Right kidney (tissue), 1 donor: ENCODE measurements at regions not wholly inside any gene's neighbourhood (a gene's known extent, or its start where the extent isn't known, plus 50 kb on each side); places are given as distances from the start of the nearest gene placed in this dataset.
"Not testable (repeated sequence)": the region's sequence is repeated elsewhere in the genome, so short reads cannot be mapped to it uniquely, and the experiment has no call there.

Source experiments
- DNase-seq: peaks from one replicate; pipeline ENCODE4 v3.0.0-alpha.2; 2016

DNA sequence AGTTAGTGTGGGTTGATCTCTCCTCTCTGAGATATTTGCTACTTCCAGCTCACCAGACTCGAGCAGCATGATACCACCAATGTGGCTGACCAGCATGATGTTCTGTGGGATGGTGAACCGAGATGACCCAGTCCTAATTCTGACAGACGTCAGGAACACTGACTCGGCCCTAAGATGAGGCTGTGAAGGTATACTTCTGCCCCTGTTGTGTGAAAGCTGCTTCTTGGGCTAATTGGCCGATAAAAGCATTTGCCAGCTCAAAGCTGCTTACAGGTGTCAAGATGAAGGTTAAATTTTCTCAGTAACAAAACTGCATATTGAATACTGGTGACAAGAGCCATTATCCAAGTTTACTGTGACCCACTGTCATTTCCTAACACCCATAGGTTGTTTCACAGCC, 151.4 kb downstream of the BRD1 start:
- DNase-seq, result no peak

DNA sequence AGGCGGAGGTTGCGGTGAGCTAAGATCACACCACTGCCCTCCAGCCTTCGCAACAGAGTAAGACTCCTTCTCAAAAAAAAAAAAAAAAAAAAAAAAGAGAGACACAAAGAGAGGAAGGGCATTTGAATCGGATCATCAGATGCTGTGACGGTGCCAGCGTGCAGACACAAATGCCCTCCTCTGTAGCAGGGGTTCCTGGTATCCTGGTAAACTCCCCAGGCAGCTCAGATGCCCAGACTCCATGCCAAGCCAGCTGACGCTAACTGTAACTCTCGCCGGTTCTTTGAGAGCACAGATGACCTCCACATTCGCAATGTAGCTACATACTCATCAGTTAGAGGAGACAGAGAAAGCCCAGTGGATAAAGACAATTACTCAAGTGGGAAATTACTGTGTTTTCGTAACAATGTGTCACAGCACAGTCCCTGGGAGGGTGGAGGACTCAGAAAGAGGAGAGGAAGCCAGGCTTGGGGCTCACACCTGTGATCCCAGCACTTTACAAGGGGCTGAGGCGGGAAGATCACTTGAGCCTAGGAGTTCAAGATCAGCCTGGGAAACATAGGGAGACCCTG, 153.1 kb downstream of the BRD1 start:
- no peak for DNase-seq

DNA sequence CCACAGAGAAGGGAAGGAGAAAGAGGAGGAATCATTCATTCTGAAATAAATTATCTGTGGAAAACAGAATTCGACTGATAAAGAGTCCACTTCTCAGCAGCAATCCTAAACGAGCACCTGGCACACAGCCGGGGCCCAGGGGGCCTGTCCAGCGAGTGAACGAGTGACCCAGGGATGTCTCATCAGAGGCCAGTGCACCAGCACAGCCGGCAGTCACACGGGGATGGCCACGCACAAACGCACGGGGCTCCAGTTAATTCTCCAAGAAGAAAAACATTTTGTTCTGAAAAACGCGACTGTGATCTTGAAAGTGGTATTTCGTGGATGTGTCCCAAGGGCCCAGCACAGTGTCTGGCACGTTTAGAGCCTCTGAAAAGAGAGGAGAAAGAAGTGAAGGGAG, 154.6 kb downstream of the BRD1 start:
- no peak for DNase-seq

DNA sequence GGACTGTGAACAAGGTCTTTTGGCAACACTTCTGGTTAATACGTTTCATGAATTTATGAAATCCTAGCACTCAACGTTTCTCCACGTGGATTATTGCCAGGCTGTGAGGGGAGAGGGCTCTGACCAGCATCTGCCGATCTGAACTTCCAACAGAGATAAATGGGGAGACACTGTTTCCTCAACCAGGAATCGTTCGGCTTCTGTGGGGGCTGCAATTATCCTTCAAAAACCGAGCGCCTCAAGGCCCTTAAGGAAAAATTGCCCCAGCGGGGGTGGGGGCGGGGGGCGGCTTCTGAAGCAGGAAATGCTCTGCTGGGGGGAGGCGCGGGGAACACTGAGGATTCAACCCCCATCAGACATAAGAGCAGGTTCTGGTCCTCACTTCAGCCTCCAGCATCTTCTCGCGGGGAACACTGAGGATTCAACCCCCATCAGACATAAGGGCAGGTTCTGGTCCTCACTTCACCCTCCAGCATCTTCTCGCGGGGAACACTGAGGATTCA, 155.6 kb downstream of the BRD1 start:
- no peak for DNase-seq

DNA sequence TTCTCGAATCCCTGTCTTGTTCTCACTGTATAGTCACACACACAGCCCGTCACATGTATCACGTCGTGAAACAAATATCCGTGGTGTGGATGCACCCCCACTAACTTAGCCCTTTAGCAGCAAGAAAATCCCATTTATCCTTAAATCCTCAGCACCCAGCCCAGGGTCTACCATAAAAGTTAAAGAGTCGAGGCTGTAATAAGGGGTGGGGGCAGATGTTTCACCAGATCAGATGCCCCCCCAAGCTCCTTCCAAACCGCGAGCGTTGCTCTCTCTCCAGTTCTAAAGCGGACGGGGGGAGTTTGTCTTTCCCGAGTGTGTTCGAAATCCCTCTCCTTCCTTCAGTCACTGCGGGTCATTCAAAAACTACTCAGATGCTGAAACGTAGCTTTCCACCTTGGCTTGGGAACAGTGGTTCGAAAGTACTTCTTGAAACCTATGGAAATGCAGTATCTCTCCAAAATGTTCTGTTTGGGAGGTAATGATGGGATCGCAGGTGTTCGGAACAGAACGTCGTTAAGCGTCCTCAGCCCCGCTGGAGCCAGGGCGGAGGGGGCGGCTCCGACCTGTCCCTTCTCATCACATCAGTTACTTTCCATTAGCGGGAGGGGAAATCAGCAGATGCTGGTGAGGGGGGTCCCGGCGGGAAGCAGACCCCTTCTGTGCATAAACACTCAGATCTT, 156.2 kb downstream of the BRD1 start:
- no peak for DNase-seq

DNA sequence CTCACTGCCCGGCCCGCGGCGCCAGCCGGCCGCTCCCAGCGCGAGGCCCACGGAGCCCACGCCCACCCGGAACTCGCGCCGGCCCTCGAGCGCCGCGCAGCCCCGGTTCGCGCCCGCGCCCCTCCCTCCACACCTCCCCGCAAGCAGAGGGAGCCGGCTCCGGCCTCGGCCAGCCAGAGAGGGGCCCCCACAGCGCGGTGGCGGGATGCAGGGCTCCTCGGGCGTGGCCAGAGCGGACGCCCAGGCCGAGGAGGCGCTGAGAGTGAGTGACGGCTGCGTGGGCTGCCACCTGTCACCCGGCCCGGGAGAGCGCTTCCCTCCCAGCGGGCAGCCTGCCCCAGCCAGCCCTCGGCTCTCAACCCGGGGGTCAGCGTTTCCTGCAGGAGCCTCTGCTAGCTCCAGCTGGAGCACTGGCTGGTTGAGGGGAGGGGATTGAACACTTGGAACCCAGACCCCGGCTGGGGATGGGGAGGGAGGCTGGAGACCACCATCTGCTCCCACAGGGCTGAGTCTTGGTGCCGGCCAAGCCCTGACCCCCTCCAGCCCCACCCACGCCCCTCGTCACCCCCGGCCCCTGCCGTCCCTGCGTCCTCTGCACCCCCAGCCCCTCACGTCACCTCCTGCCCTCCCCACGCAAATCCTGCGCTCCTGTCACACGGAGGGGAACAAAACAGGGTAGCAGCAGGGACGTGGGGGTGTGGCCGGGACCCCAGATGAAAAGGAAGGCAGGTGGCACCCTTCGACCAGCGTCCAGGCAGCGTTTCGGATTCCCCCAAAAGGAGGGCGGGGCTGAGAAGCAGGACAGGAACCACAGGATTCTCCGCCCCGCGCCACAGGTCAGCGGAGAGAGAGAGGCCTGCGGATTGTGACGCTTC, 157.0 kb downstream of the BRD1 start:
- DNase-seq, result no peak

DNA sequence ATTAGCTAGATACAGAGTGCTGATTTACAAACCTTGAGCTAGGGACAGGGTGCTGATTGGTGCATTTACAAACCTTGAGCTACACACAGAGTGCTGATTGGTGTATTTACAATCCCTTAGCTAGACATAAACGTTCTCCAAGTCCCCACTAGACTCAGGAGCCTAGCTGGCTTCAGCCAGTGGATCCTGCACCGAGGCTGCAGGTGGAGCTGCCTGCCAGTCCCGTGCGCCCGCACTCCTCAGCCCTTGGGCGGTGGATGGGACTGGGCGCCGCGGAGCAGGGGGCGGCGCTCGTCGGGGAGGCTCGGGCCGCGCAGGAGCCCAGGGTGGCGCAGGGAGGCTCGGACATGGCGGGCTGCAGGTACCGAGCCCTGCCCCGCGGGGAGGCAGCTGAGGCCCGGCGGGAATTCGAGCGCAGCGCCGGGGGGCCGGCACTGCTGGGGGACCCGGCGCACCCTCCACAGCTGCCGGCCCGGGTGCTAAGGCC, 157.7 kb downstream of the BRD1 start:
- not testable (repeated sequence) for DNase-seq

DNA sequence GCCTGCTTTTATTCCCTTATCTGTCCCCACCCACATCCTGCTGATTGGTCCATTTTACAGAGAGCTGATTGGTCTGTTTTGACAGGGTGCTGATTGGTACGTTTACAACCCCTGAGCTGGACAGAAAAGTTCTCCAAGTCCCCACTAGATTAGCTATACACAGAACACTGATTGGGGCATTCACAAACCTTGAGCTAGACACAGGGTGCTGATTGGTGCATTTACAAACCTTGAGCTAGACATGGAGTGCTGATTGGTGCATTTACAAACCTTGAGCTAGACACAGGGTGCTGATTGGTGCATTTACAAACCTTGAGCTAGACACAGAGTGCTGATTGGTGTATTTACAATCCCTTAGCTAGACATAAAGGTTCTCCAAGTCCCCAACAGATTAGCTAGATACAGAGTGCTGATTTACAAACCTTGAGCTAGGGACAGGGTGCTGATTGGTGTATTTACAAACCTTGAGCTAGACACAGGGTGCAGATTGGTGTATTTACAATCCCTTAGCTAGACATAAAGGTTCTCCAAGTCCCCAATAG, 158.2 kb downstream of the BRD1 start:
- DNase-seq, result not testable (repeated sequence)

DNA sequence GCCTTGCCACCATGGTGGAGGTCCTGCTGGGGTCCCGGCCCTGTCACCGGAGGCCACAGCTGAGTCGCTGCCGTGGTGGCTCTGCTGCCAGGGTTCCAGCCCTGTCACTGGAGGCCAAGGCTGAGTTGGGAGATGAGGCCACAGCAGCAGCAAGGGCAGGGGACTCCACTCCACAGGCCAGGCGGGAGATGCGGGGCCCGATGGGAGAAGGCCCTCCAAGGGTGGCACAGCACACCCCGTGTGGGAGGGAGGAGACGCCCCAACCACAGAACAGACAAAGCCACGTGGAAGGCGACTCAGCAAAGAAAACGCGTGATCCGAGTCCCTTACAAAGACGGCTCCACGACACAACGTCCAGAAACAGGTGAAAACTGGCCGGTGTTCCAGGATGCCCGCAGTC, 159.3 kb downstream of the BRD1 start:
- no peak for DNase-seq

DNA sequence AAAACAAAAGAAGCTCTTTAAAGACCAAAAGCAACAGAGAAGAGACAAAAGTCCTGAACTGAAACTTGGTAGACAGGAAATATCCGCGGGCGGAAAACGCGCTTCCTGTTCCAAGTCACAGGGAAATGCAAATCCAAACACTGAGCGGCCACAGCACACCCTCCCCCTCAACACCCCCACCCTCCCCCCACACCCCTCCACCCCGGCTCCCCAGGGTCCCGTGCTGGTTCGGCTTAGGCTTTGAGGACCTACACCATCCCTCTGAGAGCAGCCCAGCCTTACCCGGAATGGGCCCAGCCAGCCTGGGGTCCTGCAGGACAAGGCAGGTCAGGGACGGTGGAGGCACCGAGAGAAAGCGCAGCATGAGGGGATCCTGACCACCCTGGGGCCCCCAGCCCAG, 160.4 kb downstream of the BRD1 start:
- DNase-seq, result no peak

DNA sequence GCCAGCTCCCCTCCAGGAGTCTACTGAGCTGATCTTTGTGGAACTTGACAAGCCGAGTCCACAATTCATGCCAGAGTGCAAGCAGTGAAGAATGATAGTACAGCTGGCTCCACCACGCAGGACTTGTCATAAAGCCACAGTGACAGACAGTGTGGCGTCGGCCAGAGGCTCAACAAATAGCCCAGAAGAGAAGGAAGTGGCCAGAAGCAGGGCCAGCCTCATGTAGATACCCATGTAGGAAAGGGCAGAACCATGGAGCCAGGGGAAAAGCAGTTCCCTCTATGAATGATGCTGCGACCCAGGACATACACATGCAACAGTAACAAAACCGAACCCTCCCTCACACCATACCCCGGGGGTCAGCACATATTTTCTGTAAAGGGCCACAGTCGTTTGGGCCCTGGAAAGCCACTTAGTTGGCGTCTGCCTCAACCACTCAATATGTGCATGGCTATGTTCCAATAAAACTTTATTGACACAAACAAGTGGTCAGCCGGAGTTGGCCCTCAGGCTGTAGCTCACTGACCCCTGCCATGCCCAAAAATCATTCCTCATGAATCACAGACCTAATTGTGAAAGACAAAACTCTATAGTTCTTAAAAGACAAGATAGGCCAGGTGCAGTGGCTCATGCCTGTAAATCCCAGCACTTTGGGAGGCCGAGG, 161.4 kb downstream of the BRD1 start:
- no peak for DNase-seq

DNA sequence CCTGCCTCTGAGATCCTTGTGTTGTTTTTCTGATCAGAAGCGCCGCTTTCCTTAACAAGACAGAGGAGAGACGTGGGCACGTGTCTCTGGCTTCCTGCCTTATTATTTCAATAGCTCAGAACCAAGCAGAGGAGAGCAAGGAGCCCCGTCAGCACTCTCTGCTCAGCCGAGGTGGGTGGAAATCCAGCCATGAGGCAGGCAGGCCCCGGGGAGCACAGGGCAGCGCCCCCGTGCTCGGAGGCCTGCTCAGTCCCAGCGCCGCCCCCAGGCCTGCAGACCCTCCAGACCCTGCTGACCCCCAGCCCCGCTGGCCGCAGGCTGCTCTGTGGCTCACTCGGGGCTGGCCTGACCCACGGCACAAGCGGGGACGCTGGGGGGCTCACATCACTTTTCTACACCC, 162.8 kb downstream of the BRD1 start:
- no peak for DNase-seq

DNA sequence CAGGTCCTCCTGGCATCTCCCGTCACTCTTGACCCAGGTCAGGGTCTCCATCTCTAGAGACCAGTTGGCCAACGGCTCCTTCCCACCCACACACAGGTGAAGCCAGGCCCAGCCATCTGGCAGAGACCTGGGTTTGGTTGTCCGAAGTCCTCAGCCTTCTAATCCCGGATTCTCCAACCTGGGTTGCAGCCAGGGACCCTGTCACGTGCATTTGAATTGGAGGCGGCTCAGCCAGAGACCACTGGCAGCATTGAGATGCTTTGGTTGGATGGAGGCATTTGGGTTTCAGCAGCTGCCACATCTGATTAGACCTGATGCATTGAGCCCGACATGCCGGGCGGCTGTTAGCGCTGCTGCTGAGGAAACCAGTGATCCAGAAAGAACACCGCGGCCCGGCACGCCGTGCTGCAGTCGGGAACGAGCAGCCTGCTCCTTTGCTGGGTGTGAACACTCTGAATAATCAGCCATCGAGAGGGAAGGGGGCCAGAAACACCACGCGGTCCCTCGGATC, 163.2 kb downstream of the BRD1 start:
- DNase-seq, result no peak

DNA sequence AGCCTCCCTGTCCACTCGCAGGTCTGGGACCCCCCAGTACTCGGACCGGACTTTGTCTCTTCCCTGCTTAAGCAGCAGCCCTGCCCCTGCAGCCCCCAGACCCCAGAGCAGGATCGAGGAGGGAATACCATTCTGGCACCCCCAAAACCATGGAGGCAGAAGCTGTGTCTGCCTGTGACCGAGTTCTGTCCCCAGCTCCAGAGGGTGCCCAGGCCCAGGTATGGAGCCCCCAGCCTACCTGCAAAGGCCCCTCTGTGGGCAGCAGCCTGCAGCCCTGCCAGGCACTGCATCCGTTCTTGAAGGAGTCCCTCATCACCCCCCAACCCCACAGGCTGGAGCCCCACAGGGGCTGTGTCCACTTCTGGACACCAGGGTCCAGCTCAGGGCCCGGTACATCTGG, 163.8 kb downstream of the BRD1 start:
- no peak for DNase-seq

DNA sequence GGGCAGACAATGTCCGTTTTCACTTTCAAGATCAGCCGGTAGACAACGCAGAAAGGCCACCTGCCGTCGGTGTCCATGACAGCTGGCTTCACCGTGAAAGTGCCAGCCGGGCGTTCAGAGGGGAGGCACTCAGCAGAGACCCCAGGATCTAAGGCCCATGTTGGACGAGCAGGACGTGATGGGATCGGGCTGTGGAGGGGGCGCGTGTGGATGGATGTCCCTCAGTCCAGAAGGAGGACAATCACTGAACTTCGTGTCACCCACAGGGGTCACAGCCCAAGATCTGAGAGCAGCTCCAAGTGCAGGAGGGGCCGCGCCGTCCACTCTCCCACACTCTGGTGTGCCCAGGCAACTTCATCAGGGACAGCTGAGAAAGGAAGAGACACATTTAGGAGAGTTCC, 164.4 kb downstream of the BRD1 start:
- no peak for DNase-seq

DNA sequence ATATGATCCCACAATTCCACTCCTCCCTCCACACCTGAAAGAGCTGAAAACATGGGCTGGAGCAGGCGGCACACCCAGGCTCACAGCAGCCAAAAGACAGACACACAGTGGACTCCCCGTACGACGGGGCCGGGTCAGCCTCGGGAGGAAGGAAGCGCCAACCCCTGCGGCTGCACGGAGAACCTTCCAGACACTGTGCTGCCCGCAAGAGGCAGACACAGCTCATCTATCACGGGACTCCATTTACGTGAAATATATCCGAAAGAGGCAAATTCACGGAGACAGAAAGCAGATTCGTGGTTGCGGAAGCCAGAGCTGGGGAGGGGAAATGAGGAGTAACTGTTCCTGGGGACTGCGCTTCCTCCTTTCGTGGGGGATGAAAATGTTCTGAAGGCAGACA, 165.0 kb downstream of the BRD1 start:
- no peak for DNase-seq

DNA sequence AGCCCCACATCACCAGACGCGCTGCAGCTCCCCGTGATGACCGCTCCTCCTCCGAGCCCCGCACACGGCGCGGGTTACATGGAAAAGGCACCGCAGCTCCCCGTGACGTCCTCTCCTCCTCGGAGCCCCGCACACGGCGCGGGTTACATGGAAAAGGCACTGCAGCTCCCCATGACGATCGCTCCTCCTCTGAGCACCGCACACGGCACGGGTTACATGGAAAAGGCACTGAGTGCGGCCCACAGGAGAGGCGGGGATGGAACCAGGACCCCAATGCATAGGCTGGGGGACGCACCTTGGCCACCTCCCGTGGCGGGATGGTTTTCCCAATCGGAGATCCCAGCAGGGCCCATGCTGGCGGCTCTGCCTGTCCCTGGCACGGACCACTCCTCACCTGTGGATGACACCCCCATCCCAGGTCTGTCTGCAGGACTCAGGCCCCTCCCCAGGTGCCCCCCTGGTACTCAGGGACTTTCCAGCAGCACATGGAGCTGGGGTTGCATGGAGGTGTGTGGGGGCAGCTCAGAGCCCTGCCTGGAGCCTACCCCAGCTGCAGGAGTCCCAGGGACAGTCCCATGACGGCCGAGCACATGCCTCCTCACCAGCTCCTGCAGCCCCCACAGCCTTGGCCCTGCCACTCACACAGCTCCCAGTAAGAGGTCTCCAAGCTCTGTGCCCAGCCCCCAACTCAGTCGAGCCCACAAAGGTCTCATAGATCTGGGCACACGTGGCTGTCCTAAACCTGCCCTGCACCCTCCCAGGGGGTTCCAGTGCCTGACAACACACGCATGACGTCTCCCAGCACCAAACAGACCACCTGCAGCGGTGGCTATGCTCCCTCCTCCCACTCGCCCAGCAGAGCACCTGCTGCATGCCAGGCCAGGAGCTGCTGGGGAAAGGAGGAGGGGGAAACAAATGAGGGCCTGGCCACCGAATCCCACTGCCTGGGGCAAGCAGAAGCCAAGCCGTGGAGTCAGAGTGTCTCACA, 166.6 kb downstream of the BRD1 start:
- no peak for DNase-seq

DNA sequence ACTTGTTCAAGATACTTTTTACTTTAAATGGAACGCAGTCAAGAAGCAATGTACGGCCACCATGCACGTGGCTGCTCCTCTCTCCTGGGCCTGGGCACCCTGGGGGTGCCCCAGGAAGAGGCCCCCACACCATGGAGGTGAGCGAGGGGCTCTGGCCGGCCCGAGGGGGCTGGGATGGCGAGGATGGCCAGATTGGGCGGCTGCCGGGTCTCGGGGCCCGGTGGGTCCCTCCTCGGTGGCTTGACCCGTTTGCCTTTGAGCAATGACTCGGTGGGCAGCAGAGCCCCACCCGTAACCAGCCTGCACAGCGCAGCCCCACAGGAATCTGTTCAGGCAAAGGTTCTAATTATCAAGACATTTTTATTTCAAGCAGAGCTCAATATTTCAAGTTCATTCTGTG, 167.4 kb downstream of the BRD1 start:
- no peak for DNase-seq

DNA sequence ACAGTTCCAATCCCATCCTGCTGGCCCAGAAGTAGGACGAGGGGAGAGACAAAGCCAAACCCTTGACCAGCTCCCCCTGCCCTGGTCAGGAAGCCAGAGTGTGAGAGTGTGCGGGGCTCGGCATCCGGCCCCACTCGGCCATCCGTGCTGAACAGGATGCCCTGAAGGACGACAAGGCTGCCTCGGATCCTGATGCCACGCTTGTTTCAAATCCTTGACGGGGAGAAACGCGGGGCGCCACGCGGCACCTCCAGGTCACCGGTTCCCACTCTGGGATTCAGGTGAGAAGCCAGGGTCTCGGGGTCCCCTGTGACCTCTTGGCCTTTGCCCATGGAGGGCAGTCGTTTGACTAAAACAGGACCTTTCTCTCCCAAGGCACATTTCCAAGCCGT, 167.8 kb downstream of the BRD1 start:
- no peak for DNase-seq

DNA sequence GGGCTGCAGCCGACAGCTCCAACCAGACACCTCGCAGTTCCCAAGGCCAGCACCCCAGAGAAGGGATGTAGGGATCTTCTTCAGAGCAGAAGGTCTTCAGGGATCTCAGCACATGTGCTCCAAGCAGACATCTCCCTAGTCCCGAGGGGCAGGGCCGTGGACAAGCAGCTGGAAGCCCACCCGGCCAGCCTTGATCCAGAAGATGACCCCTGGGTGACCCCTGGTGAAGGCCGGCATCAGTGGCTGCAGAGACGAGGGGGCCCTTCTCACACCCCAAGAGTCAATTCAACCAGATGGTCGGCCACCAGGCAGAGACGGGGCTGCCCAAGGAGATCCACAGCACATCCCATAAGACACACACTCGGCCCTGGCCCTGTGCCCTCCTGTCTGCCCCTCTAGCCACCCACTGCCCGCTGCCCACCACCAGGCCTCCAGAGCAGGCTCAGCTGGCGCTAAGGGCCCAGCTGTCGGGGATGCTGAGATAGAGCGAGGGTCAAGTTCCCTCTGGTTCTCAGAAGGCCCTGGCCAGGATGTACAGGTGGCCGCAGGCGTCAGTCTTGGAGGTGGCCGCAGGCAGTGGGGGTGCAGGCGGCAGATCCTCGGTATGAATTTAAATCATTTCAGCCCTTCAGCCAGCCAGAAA, 168.3 kb downstream of the BRD1 start:
- no peak for DNase-seq

DNA sequence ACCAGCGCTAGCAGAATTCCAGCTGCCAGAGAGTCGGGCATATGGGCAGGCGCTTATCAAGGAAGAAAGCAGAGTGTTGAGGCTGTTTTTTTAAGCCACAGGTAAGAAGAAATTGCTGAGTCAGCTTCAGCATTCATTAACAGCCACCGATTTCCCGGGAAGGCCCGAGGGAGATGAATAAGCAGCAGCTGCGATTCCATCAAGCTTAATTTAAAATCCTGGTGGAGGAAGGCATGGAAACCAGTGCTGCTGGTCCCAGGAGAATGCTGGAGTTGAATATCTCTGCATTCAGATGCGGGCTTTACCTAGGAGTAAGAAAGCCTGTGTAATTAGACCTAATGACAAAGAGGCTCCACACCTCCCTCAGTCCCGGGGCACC, 168.8 kb downstream of the BRD1 start:
- no peak for DNase-seq
